Neural cell (in vitro differentiated cells): ENCODE measurements at regions not wholly inside any gene's neighbourhood (a gene's known extent, or its start where the extent isn't known, plus 50 kb on each side); places are given as distances from the start of the nearest gene placed in this dataset.

Experiments
- H2AFZ ChIP-seq: fragments of 200-600, 300-800 bp; sonication (generic), shearing (Covaris generic); 2 replicates; pipeline ENCODE4 v1.6.0; 2014; ENCODE audit warnings: low read depth, mild to moderate bottlenecking, antibody characterized with exemption, low read length, moderate library complexity
- H3F3A ChIP-seq: fragments of 200-600 bp; shearing (Covaris generic); 2 replicates; pipeline ENCODE4 v1.6.1; 2016; ENCODE audit warnings: mild to moderate bottlenecking, moderate library complexity, mixed read lengths, antibody characterized with exemption, low read length; ENCODE audit not compliant: insufficient read depth, poor library complexity, severe bottlenecking
- H3K27ac ChIP-seq: fragments of 200-600, 300-800 bp; sonication (generic), shearing (Covaris generic); 2 replicates; pipeline ENCODE4 v1.5.1; 2014; ENCODE audit warnings: mild to moderate bottlenecking, low read length, moderate library complexity
- H3K27me3 ChIP-seq: fragments of 300-800, 200-600 bp; sonication (generic), shearing (Covaris generic); 2 replicates; pipeline ENCODE4 v1.6.0; 2014; ENCODE audit warnings: mild to moderate bottlenecking, low read depth, low read length, moderate library complexity; ENCODE audit not compliant: insufficient read depth
- H3K36me3 ChIP-seq: fragments of 300-800, 200-600 bp; sonication (generic), shearing (Covaris generic); 2 replicates; pipeline ENCODE4 v1.5.1; 2014; ENCODE audit warnings: mild to moderate bottlenecking, antibody characterized with exemption, low read length, moderate library complexity; ENCODE audit not compliant: insufficient read depth
- H3K4me2 ChIP-seq: fragments of 300-800, 200-600 bp; sonication (generic), shearing (Covaris generic); 2 replicates; pipeline ENCODE4 v1.6.0; 2014; ENCODE audit warnings: mild to moderate bottlenecking, low read length
- H3K4me3 ChIP-seq: fragments of 300-800, 200-600 bp; sonication (generic), shearing (Covaris generic); 2 replicates; pipeline ENCODE4 v1.5.1; 2014; ENCODE audit warnings: mild to moderate bottlenecking, low read length, moderate library complexity
- H3K79me2 ChIP-seq: fragments of 200-600 bp; shearing (Covaris generic); replicated peaks from 2 replicates; pipeline ENCODE4 v1.6.0; 2014; ENCODE audit warnings: mild to moderate bottlenecking, low read length, moderate library complexity; ENCODE audit not compliant: insufficient read depth
- H3K9ac ChIP-seq: fragments of 300-800, 200-600 bp; sonication (generic), shearing (Covaris generic); 2 replicates; pipeline ENCODE4 v1.6.1; 2016; ENCODE audit warnings: mild to moderate bottlenecking, low read length, mixed read lengths
- H3K9me2 ChIP-seq: fragments of 200-600 bp; shearing (Covaris generic); 2 replicates; pipeline ENCODE4 v1.6.1; 2016; ENCODE audit warnings: mild to moderate bottlenecking, low read length, mixed read lengths; ENCODE audit not compliant: insufficient read depth
- H3K9me3 ChIP-seq: fragments of 200-600, 300-800 bp; sonication (generic), shearing (Covaris generic); 2 replicates; pipeline ENCODE4 v1.6.1; 2016; ENCODE audit warnings: mild to moderate bottlenecking, mixed run types, low read length, moderate library complexity, mixed read lengths
- H4K20me1 ChIP-seq: fragments of 200-600 bp; shearing (Covaris generic); 2 replicates; pipeline ENCODE4 v1.6.1; 2016; ENCODE audit warnings: mild to moderate bottlenecking, mixed run types; ENCODE audit not compliant: insufficient read depth
- CTCF ChIP-seq: fragments of 450-650 bp; IDR thresholded peaks from 2 replicates; pipeline ENCODE4 v1.5.1; 2014; ENCODE audit warnings: antibody characterized with exemption, mild to moderate bottlenecking, moderate library complexity; ENCODE audit not compliant: poor library complexity, severe bottlenecking
- EP300 ChIP-seq: fragments of 450-650 bp; conservative IDR thresholded peaks from 2 replicates; pipeline ENCODE4 v1.6.1; 2014; ENCODE audit warnings: antibody characterized with exemption, mild to moderate bottlenecking, moderate library complexity; ENCODE audit not compliant: poor library complexity, severe bottlenecking
- EZH2 ChIP-seq: fragments of 200-600, 300-800 bp; shearing (Covaris generic), sonication (generic); IDR thresholded peaks from 2 replicates; pipeline ENCODE4 v1.6.1; 2014; ENCODE audit warnings: antibody characterized with exemption, low read length, borderline replicate concordance, mild to moderate bottlenecking; ENCODE audit not compliant: insufficient read depth, poor library complexity, severe bottlenecking
- MXI1 ChIP-seq: fragments of 450-650 bp; conservative IDR thresholded peaks from 2 replicates; pipeline ENCODE4 v1.6.1; 2014; ENCODE audit warnings: antibody characterized with exemption, mild to moderate bottlenecking; ENCODE audit not compliant: poor library complexity, severe bottlenecking
- POLR2AphosphoS5 ChIP-seq: IDR thresholded peaks from 2 replicates; pipeline ENCODE4 v1.6.1; 2012
- RAD21 ChIP-seq: fragments of 450-650 bp; conservative IDR thresholded peaks from 2 replicates; pipeline ENCODE4 v1.6.1; 2014; ENCODE audit warnings: antibody characterized with exemption, mild to moderate bottlenecking, moderate library complexity
- REST ChIP-seq: IDR thresholded peaks from 2 replicates; pipeline ENCODE4 v1.6.1; 2012; ENCODE audit warnings: borderline replicate concordance
- SMC3 ChIP-seq: fragments of 450-650 bp; conservative IDR thresholded peaks from 2 replicates; pipeline ENCODE4 v1.6.1; 2014; ENCODE audit warnings: antibody characterized with exemption, mild to moderate bottlenecking, moderate library complexity; ENCODE audit not compliant: poor library complexity
- TAF1 ChIP-seq: IDR thresholded peaks from 2 replicates; pipeline ENCODE4 v1.6.1; 2012; ENCODE audit warnings: low read depth

DNA sequence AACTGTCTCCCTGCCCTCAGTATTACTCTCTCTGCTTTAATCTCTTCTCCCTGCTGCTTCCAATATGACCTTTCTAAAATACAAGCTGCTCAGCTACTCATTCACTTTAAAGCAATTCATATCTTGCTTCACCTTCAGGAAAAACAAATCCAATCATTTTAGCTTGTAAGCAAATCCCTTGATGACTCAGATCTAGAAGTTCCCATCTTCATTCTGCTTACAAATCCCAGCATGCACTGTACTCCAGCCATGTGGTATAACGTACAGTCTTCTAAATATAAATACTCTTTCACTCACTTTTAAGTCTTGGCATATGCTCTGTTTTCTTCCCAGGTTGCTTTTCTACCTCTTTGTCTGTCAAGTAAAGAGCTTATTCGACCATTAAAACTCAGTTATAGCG is 1009.1 kb upstream of the SEMA6D start:
- TF ChIP-seq SMC3 = no peak
- no peak for TF ChIP-seq POLR2AphosphoS5
- TF ChIP-seq RAD21 = no peak
- TF ChIP-seq MXI1 = no peak
- no peak for TF ChIP-seq EP300
- TF ChIP-seq EZH2 = no peak
- TF ChIP-seq TAF1 = no peak
- no peak for TF ChIP-seq REST
- TF ChIP-seq CTCF = no peak
- H4K20me1 ChIP-seq = no peaks in the 10 kb centered on the region
- H3K27me3 ChIP-seq = no peaks in the 10 kb centered on the region
- H3K4me2 ChIP-seq = no peak overlapping the region
- H3K79me2 ChIP-seq = no peaks in the 10 kb centered on the region
- H2AFZ ChIP-seq = no peak overlapping the region
- H3K4me3 ChIP-seq = no peak overlapping the region
- H3K9ac ChIP-seq = no peak overlapping the region
- no peaks in the 10 kb centered on the region for H3K36me3 ChIP-seq
- no peaks in the 10 kb centered on the region for H3F3A ChIP-seq
- no peaks in the 10 kb centered on the region for H3K9me3 ChIP-seq
- H3K9me2 ChIP-seq = no peaks in the 10 kb centered on the region
- no peak overlapping the region for H3K27ac ChIP-seq

DNA sequence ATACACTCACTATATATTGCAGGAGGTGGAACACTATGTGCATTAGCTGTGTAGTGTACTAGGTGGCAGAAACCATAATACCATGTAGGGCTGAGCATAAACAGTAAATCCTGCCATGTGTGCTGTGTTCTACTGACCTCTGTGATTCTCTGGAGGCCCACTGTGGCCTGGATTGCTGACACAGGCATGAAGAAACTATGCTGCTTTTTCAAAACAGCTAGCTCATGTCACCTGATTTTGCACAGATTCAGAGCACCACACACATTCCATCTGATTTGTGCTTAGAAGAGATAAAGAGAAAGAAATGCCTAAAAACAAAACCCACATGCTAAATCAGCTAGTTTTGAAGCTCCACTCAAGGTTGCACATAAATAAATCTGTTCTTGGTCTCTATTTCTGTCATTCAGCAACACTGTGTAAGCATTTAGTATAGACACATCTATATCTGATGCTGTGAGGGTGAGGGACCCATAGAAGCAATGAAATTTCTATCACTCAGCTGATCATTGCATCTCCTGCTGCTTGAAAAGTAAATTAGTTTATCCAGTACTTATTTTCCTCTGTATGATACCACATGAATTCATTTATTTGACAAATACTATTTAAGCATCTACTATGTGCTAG is 1007.7 kb upstream of the SEMA6D start:
- Histone ChIP-seq H3K27ac (no peak overlapping the region), H3K9ac (no peak overlapping the region), H3K27me3 (no peaks in the 10 kb centered on the region), H3K4me2 (no peak overlapping the region), H3K36me3 (no peaks in the 10 kb centered on the region), H3F3A (no peaks in the 10 kb centered on the region), H4K20me1 (no peaks in the 10 kb centered on the region), H2AFZ (no peak overlapping the region), H3K9me3 (no peaks in the 10 kb centered on the region), H3K79me2 (no peaks in the 10 kb centered on the region), H3K4me3 (no peak overlapping the region), H3K9me2 (no peaks in the 10 kb centered on the region)
- TF ChIP-seq RAD21 (no peak), CTCF (no peak), EP300 (no peak), SMC3 (no peak), TAF1 (no peak), POLR2AphosphoS5 (no peak), REST (no peak), MXI1 (no peak), EZH2 (no peak)
